HCT116 (cell line): ENCODE measurements at regions not wholly inside any gene's neighbourhood (a gene's known extent, or its start where the extent isn't known, plus 50 kb on each side); places are given as distances from the start of the nearest gene placed in this dataset.

Experiments used
- ATAC-seq: fragments of 200-7000 bp; cut with Tn5 transposase; 2 replicates; pipeline ENCODE4 v1.9.1; 2020; ENCODE audit warnings: mild to moderate bottlenecking, moderate library complexity
- BruUV-seq: library from RNA; stranded (reverse); fragments of 400-500 nt; replicated peaks from 2 replicates; lab custom pipeline; 2021; lab: Mats Ljungman, UMichigan
- CTCF ChIA-PET: fragments of 300-600 bp; sonication (Branson Sonifier 250); formaldehyde crosslinking; loops from one replicate; lab custom pipeline; 2021; ENCODE audit warnings: antibody characterized with exemption; lab: Charles Lee
- POLR2A ChIA-PET: fragments of 300-600, 350-600 bp; sonication (Branson Sonifier 250); formaldehyde crosslinking; loops from one replicate; lab custom pipeline; 2021; ENCODE audit warnings: antibody characterized with exemption; lab: Charles Lee
- RAD21 ChIA-PET, 2 experiments: fragments of 300-600 bp; sonication (Branson Sonifier 250); formaldehyde crosslinking; loops; one replicate each; lab custom pipeline; 2023; ENCODE audit warnings: low total read pairs in 2 of 2; ENCODE audit not compliant: uncharacterized antibody in 2 of 2, unreplicated experiment in 2 of 2, low non-redundant PET in 1 of 2; lab: Charles Lee
- DNase-seq: peaks from one replicate; pipeline ENCODE4 v3.0.0-alpha.2; 2010; ENCODE audit warnings: low read depth, low spot score
- H2AFZ ChIP-seq: fragments of 200-600 bp; shearing (Covaris generic), sonication (generic); 2 replicates; pipeline ENCODE4 v1.6.1; 2017; ENCODE audit warnings: low read depth, mixed run types, mixed read lengths, antibody characterized with exemption, low read length; ENCODE audit not compliant: poor library complexity, severe bottlenecking
- H3K27ac ChIP-seq: 2 replicates; pipeline ENCODE4 v1.5.1; 2012; ENCODE audit warnings: low read depth, low read length
- H3K27me3 ChIP-seq: fragments of 200-600 bp; sonication (generic); 2 replicates; pipeline ENCODE4 v1.6.1; 2016; ENCODE audit warnings: mixed run types, low read length, mixed read lengths; ENCODE audit not compliant: insufficient read depth
- H3K36me3 ChIP-seq, 2 experiments: fragments of 200-500 bp in 1 of 2; fragments of 200-600 bp in 1 of 2; sonication (Bioruptor generic) in 1 of 2; sonication (generic) in 1 of 2; 2 replicates each; pipeline versions ENCODE4 v1.5.1 to v1.6.1; 2014 to 2016; ENCODE audit warnings: low read length in 2 of 2, inconsistent platforms in 1 of 2, mixed read lengths in 1 of 2, mixed run types in 1 of 2; ENCODE audit not compliant: insufficient read depth in 2 of 2, control insufficient read depth in 1 of 2
- H3K4me1 ChIP-seq, 2 experiments: fragments of 200-600 bp in 1 of 2; sonication (generic) in 1 of 2; 2 replicates each; pipeline versions ENCODE4 v1.5.1 to v1.6.1; 2012 to 2017; ENCODE audit warnings: low read length in 2 of 2, inconsistent platforms in 1 of 2, mild to moderate bottlenecking in 1 of 2, mixed read lengths in 1 of 2, mixed run types in 1 of 2, moderate library complexity in 1 of 2; ENCODE audit not compliant: insufficient read depth in 2 of 2, control insufficient read depth in 1 of 2
- H3K4me2 ChIP-seq: fragments of 200-600 bp; sonication (generic); 2 replicates; pipeline ENCODE4 v1.6.1; 2017; ENCODE audit warnings: mixed run types, low read length, mixed read lengths
- H3K4me3 ChIP-seq, 2 experiments: fragments of 200-600 bp in 1 of 2; sonication (generic) in 1 of 2; replicated peaks in 1 of 2; 2 replicates each; pipeline ENCODE4 v1.5.1; 2011 to 2016; ENCODE audit warnings: low read length in 2 of 2, control low read depth in 1 of 2, low read depth in 1 of 2, mild to moderate bottlenecking in 1 of 2, mixed read lengths in 1 of 2, mixed run types in 1 of 2
- H3K79me2 ChIP-seq: fragments of 200-600 bp; sonication (generic); 2 replicates; pipeline ENCODE4 v1.6.1; 2017; ENCODE audit warnings: mild to moderate bottlenecking, mixed run types, low read length, moderate library complexity, mixed read lengths; ENCODE audit not compliant: insufficient read depth
- H3K9ac ChIP-seq: fragments of 200-600 bp; sonication (generic); 2 replicates; pipeline ENCODE4 v1.6.1; 2016; ENCODE audit warnings: low read length, mixed read lengths
- H3K9me2 ChIP-seq: fragments of 200-600 bp; sonication (generic), shearing (Covaris generic); 2 replicates; pipeline ENCODE4 v1.6.1; 2017; ENCODE audit warnings: mixed run types, mild to moderate bottlenecking, moderate library complexity; ENCODE audit not compliant: insufficient read depth
- H3K9me3 ChIP-seq, 2 experiments: fragments of 200-500 bp in 1 of 2; fragments of 200-600 bp in 1 of 2; sonication (Bioruptor generic) in 1 of 2; sonication (generic) in 1 of 2; 2 replicates each; pipeline ENCODE4 v1.6.1; 2014 to 2017; ENCODE audit warnings: low read length in 2 of 2, mixed read lengths in 2 of 2, inconsistent platforms in 1 of 2, low read depth in 1 of 2, mild to moderate bottlenecking in 1 of 2, mixed run types in 1 of 2, moderate library complexity in 1 of 2; ENCODE audit not compliant: control insufficient read depth in 1 of 2, insufficient read depth in 1 of 2
- H4K20me1 ChIP-seq: fragments of 200-600 bp; sonication (generic), shearing (Covaris generic); 2 replicates; pipeline ENCODE4 v1.6.1; 2017; ENCODE audit warnings: mixed run types, mild to moderate bottlenecking, moderate library complexity; ENCODE audit not compliant: insufficient read depth
- CBX3 ChIP-seq: IDR thresholded peaks from 2 replicates; pipeline ENCODE4 v1.6.1; 2012; ENCODE audit warnings: low read depth
- EGR1 ChIP-seq: IDR thresholded peaks from 2 replicates; pipeline ENCODE4 v1.6.1; 2012; ENCODE audit warnings: low read depth
- ELF1 ChIP-seq: IDR thresholded peaks from 2 replicates; pipeline ENCODE4 v1.6.1; 2012; ENCODE audit warnings: low read depth, borderline replicate concordance
- EZH2 ChIP-seq: fragments of 200-600 bp; sonication (generic); IDR thresholded peaks from 2 replicates; pipeline ENCODE4 v1.6.1; 2017; ENCODE audit warnings: antibody characterized with exemption, mixed run types
- JUND ChIP-seq: IDR thresholded peaks from 2 replicates; pipeline ENCODE4 v1.6.1; 2012
- POLR2A ChIP-seq: IDR thresholded peaks from 2 replicates; pipeline ENCODE4 v1.7.0; 2011; ENCODE audit warnings: borderline replicate concordance; ENCODE audit not compliant: insufficient read depth, insufficient read length; ENCODE audit errors: extremely low read depth
- RAD21 ChIP-seq: IDR thresholded peaks from 2 replicates; pipeline ENCODE4 v1.6.1; 2012; ENCODE audit warnings: low read depth, mild to moderate bottlenecking
- TCF7L2 ChIP-seq: IDR thresholded peaks from 2 replicates; pipeline ENCODE4 v1.7.0; 2011; ENCODE audit warnings: borderline replicate concordance, inconsistent platforms; ENCODE audit not compliant: insufficient read depth, insufficient read length; ENCODE audit errors: extremely low read depth
- intact Hi-C: fragments of 100-400 bp; cut with micrococcal nuclease; formaldehyde crosslinking; loops from 2 replicates; pipeline ENCODE4 v1.10.0; 2022
- TF ChIP-seq, protein P1 (sequence below), 3 experiments: fragments of 200-600 bp in 1 of 3; sonication (generic) in 1 of 3; IDR thresholded peaks in 2 of 3; conservative IDR thresholded peaks in 1 of 3; 2 replicates each; pipeline ENCODE4 v1.5.1; 2012 to 2017; ENCODE audit warnings: low read depth in 2 of 3, low read length in 2 of 3, antibody characterized with exemption in 1 of 3, borderline replicate concordance in 1 of 3, control low read depth in 1 of 3, mild to moderate bottlenecking in 1 of 3, mixed read lengths in 1 of 3, mixed run types in 1 of 3, moderate library complexity in 1 of 3; ENCODE audit not compliant: insufficient read depth in 1 of 3
- TF ChIP-seq, protein P2 (sequence below): IDR thresholded peaks from 2 replicates; pipeline ENCODE4 v1.6.1; 2012

DNA sequence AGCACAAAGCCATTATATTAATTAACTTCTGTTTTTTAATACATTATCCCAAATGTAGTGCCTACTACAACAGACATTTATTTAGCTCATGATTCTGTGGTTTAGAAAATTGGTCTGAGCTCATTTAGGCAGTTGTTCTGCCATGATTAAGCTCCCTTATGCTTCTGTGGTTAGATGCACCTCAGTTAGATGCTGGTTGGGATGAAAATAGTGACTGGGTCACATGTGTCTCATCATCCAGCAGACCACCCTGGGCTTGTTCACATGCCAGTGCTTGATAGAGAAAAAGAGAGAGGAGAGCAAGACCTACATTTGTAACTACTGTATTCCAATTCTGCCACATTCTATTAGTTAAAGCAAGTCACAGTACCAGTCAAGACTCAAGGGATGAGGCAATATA is 376.4 kb upstream of the GNPDA2 start:
- no peaks in the 10 kb centered on the region for H3K79me2 ChIP-seq
- POLR2A ChIA-PET, result no interaction called here
- H3K4me3 ChIP-seq, result no peak overlapping the region
- DNase-seq, result no peak
- H3K27ac ChIP-seq, result no peak overlapping the region
- no peak overlapping the region for H2AFZ ChIP-seq
- TF ChIP-seq TCF7L2, result no peak
- TF ChIP-seq, protein P1, sequence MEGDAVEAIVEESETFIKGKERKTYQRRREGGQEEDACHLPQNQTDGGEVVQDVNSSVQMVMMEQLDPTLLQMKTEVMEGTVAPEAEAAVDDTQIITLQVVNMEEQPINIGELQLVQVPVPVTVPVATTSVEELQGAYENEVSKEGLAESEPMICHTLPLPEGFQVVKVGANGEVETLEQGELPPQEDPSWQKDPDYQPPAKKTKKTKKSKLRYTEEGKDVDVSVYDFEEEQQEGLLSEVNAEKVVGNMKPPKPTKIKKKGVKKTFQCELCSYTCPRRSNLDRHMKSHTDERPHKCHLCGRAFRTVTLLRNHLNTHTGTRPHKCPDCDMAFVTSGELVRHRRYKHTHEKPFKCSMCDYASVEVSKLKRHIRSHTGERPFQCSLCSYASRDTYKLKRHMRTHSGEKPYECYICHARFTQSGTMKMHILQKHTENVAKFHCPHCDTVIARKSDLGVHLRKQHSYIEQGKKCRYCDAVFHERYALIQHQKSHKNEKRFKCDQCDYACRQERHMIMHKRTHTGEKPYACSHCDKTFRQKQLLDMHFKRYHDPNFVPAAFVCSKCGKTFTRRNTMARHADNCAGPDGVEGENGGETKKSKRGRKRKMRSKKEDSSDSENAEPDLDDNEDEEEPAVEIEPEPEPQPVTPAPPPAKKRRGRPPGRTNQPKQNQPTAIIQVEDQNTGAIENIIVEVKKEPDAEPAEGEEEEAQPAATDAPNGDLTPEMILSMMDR (IDR thresholded peaks at IDR 0.05 in 2 of 3, conservative IDR thresholded peaks at IDR 0.05 in 1 of 3; ENCODE audit: borderline replicate concordance in 1 of 3, insufficient read depth in 1 of 3, low read depth in 2 of 3, low read length in 2 of 3), result no peak
- TF ChIP-seq EZH2, result no peak
- no peak for TF ChIP-seq POLR2A
- no peak for TF ChIP-seq RAD21
- TF ChIP-seq ELF1, result no peak
- TF ChIP-seq, protein P2, sequence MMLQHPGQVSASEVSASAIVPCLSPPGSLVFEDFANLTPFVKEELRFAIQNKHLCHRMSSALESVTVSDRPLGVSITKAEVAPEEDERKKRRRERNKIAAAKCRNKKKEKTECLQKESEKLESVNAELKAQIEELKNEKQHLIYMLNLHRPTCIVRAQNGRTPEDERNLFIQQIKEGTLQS, result no peak
- TF ChIP-seq JUND, result no peak
- TF ChIP-seq EGR1, result no peak
- TF ChIP-seq CBX3, result no peak
- H4K20me1 ChIP-seq, result no peaks in the 10 kb centered on the region
- H3K9ac ChIP-seq, result no peak overlapping the region
- RAD21 ChIA-PET, result no interaction called here
- BruUV-seq, result no TSS peak
- ATAC-seq, result no peak
- no peaks in the 10 kb centered on the region for H3K36me3 ChIP-seq
- H3K9me2 ChIP-seq, result no peaks in the 10 kb centered on the region
- H3K4me1 ChIP-seq, result no peaks in the 10 kb centered on the region
- intact Hi-C loops, result no loop called here
- H3K27me3 ChIP-seq, result no peaks in the 10 kb centered on the region
- no peak overlapping the region for H3K4me2 ChIP-seq
- peaks cover 10 to 18% of the 10 kb centered on the region in 2 experiments; a peak in 2 of 4 replicates for H3K9me3 ChIP-seq
- CTCF ChIA-PET, result no interaction called here
